ENCODE measurements at regions not wholly inside any gene's neighbourhood (a gene's known extent, or its start where the extent isn't known, plus 50 kb on each side); places are given as distances from the start of the nearest gene placed in this dataset.

- intact Hi-C loops (cut with DNase I), result no loop called here
Observed at GRCh38 chr14:58944968-58945356, 243.5 kb upstream of the DAAM1 start.

GRCh38 chr14:58946431-58946830, 242.0 kb upstream of the DAAM1 start:
- H3K4me1 ChIP-seq, result no peaks in the 10 kb centered on the region
- peaks cover 0 to 10% (median 0%) of the 10 kb centered on the region in 4 donors for H3K9me3 ChIP-seq
- H3K36me3 ChIP-seq, result no peaks in the 10 kb centered on the region
- no peak overlapping the region for H3K27ac ChIP-seq (replicated peaks in 1 of 4)
- no peak for DNase-seq (ENCODE audit: extremely low spot score)
- no peaks in the 10 kb centered on the region for H3K27me3 ChIP-seq
- intact Hi-C loops (cut with DNase I), result no loop called here
- H3K4me3 ChIP-seq, result no peak overlapping the region
- TF ChIP-seq POLR2A (IDR thresholded peaks at IDR 0.05; ENCODE audit: low read depth) (no peak), CTCF (IDR thresholded peaks at IDR 0.05) (no peak), POLR2AphosphoS5 (IDR thresholded peaks at IDR 0.05) (no peak)
- WGBS, result 76% methylated on average over 1 of the region's 1 CpG

More at GRCh38 chr14:58944968-58945356, 243.5 kb upstream of the DAAM1 start:
- no peak for TF ChIP-seq CTCF (IDR thresholded peaks at IDR 0.05)
- TF ChIP-seq POLR2A (IDR thresholded peaks at IDR 0.05; ENCODE audit: low read depth), result no peak
- TF ChIP-seq POLR2AphosphoS5 (IDR thresholded peaks at IDR 0.05), result no peak
- no peak for TF ChIP-seq EP300 (IDR thresholded peaks at IDR 0.05)
- no peaks in the 10 kb centered on the region for H3K4me1 ChIP-seq
- 33% methylated on average over 2 of the region's 2 CpGs for WGBS
- H3K4me3 ChIP-seq, result no peak overlapping the region
- no peaks in the 10 kb centered on the region for H3K36me3 ChIP-seq
- H3K27me3 ChIP-seq, result peaks cover 0 to 2% (median 0%) of the 10 kb centered on the region in 4 donors
- DNase-seq (ENCODE audit: extremely low spot score), result no peak
- no peaks in the 10 kb centered on the region for H3K9me3 ChIP-seq
- no peak overlapping the region for H3K27ac ChIP-seq (replicated peaks in 1 of 4)

GRCh38 chr14:58947156-58947555, 241.3 kb upstream of the DAAM1 start:
- intact Hi-C loops (cut with DNase I), result no loop called here
- DNase-seq (ENCODE audit: extremely low spot score), result no peak
- no peak overlapping the region for H3K27ac ChIP-seq (replicated peaks in 1 of 4)
- 94% methylated on average over 4 of the region's 4 CpGs for WGBS
- no peaks in the 10 kb centered on the region for H3K4me1 ChIP-seq
- TF ChIP-seq EP300 (IDR thresholded peaks at IDR 0.05) (no peak), CTCF (IDR thresholded peaks at IDR 0.05) (no peak), POLR2A (IDR thresholded peaks at IDR 0.05; ENCODE audit: low read depth) (no peak), POLR2AphosphoS5 (IDR thresholded peaks at IDR 0.05) (no peak)
- no peaks in the 10 kb centered on the region for H3K27me3 ChIP-seq
- no peaks in the 10 kb centered on the region for H3K36me3 ChIP-seq
- peaks cover 0 to 10% (median 0%) of the 10 kb centered on the region in 4 donors for H3K9me3 ChIP-seq
- H3K4me3 ChIP-seq, result no peak overlapping the region

GRCh38 chr14:58947814-58948445, 240.5 kb upstream of the DAAM1 start:
- no peak overlapping the region for H3K27ac ChIP-seq (replicated peaks in 1 of 4)
- H3K4me1 ChIP-seq, result no peaks in the 10 kb centered on the region
- no peak for TF ChIP-seq CTCF (IDR thresholded peaks at IDR 0.05)
- no peak for TF ChIP-seq POLR2A (IDR thresholded peaks at IDR 0.05; ENCODE audit: low read depth)
- no peak for TF ChIP-seq POLR2AphosphoS5 (IDR thresholded peaks at IDR 0.05)
- TF ChIP-seq EP300 (IDR thresholded peaks at IDR 0.05), result no peak
- no peak for DNase-seq (ENCODE audit: extremely low spot score)
- H3K4me3 ChIP-seq, result no peak overlapping the region
- WGBS, result 59% methylated on average over 4 of the region's 4 CpGs
- peaks cover 0 to 10% (median 0%) of the 10 kb centered on the region in 4 donors for H3K9me3 ChIP-seq
- H3K36me3 ChIP-seq, result no peaks in the 10 kb centered on the region
- no peaks in the 10 kb centered on the region for H3K27me3 ChIP-seq
- intact Hi-C loops (cut with DNase I), result no loop called here

- H3K27ac ChIP-seq (replicated peaks in 1 of 4), result no peak overlapping the region
- 91% methylated on average over 1 of the region's 1 CpG for WGBS
- H3K27me3 ChIP-seq, result no peaks in the 10 kb centered on the region
- intact Hi-C loops (cut with DNase I), result no loop called here
- peaks cover 0 to 10% (median 0%) of the 10 kb centered on the region in 4 donors for H3K9me3 ChIP-seq
- H3K36me3 ChIP-seq, result no peaks in the 10 kb centered on the region
- H3K4me3 ChIP-seq, result no peak overlapping the region
- TF ChIP-seq EP300 (IDR thresholded peaks at IDR 0.05) (no peak), CTCF (IDR thresholded peaks at IDR 0.05) (no peak), POLR2A (IDR thresholded peaks at IDR 0.05; ENCODE audit: low read depth) (no peak), POLR2AphosphoS5 (IDR thresholded peaks at IDR 0.05) (no peak)
- H3K4me1 ChIP-seq, result peaks cover 0 to 10% (median 6%) of the 10 kb centered on the region in 4 donors
- no peak for DNase-seq (ENCODE audit: extremely low spot score)
Observed at GRCh38 chr14:58950555-58950954, 237.9 kb upstream of the DAAM1 start.
